NCI-H774 (cell line): ENCODE measurements at regions not wholly inside any gene's neighbourhood (a gene's known extent, or its start where the extent isn't known, plus 50 kb on each side); places are given as distances from the start of the nearest gene placed in this dataset.
"Not testable (repeated sequence)": the region's sequence is repeated elsewhere in the genome, so short reads cannot be mapped to it uniquely, and the experiment has no call there.

Experiments
- DNase-seq: peaks from one replicate; lab custom pipeline; 2025; lab: John Stamatoyannopoulos, UW

DNA sequence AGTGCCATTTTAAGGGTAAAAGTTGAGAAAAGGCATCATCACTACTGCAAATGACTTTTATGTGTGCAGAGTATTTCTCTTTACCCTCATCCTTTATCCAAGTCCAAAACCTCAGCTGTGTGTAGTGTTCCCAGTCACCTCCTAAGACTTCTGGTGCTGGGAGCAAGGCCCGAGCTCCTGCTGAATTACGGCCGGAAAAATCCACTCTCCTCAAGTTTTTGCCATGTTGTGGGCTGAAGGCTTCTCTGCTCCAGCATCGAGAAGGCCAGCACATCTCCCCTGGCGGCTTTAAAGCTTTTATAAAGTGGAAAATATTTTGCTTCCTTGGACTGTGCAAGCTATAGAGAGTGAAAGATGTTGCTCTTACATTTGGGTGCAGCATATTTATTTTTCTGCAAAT is 153.2 kb upstream of the THBS2 start:
- DNase-seq: no peak

GRCh38 chr6:169406034-169406433 is 152.4 kb upstream of the THBS2 start:
- no peak for DNase-seq

DNA sequence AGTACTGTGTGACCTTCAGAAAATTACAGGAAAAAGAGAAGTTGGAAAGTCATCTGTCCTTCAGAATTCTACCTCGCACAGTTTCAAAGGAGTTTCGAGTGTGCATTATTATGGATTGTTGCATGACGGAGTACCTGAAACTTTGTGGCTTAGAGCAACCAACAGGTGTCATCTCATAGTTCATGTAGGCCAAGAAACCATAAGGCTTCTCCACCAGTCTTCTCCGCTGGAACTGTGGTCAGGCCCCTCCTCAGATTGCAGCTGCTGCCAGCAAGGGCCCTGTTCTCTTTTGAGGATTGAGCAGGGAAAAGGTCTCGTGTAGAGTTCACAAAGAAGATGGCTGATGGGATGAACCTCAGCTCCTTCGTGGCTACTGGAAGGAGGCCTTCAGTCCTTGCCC is 151.2 kb upstream of the THBS2 start:
- DNase-seq: no peak

DNA sequence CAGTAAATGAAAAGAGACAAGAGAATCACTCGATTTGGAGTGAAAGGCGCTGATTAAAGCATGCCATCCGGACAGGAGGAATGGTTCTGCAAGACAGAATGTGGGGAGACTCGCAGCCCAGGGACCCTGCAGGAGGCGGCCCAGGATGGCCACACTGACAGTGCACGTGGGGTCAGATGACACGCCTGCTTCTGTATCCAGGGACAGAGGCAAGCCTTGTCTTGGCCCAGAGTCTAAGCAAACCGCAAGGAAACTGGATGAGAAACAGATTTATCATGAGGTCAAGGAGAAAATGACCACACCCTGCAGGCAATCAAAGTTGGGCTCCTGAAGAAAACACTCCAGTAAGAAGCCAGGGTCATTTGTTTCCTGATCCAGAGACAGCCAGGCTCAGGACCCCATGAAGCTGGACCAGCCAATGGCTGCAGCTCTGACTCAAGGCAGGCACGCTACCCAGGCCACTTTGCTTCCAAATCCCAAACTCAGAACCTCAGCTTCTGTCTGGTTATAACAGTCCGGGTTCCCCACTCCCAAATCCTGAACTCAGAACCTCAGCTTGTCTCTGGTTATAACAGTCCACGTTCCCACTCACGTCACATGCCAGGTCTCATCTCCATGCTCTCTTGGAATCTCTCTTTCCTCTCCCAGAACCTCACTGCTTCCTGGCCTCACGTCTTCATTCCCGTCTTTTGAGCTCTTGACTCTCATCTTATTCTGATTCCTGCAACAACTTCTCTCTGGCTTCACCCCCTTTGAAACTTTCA is 144.9 kb upstream of the THBS2 start:
- DNase-seq: no peak

- DNase-seq: no peak
Measured at GRCh38 chr6:169397684-169398083, 144.0 kb upstream of the THBS2 start.

DNA sequence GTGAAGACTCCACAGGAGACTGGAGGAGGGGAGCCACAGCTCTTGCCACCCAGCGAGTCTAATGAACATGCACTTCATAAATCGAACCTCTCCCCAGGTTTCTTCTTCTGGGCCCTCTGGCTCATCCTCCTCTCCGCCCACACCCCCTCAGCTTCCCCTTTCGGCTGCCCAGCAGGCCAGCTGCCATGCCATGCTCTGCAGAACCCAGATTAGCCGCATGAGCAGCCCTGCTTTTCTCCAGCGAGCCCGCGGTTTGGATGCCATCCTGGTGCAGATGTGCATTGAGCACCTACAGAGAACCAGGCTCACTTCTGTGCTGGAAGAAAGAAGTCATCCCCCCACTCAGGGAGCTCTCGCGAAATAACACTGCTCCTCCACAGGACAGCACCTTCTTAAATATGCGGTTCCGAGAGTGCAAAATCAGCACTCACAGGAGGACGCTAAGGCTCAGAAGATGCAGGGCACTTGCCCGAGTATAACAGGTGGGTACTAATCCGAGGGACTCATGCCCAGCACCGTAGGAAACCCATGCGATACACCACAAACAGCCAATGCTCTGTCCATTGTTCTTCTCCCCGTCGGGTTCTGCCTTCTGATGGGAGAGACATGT is 143.0 kb upstream of the THBS2 start:
- DNase-seq: no peak

- not testable (repeated sequence) for DNase-seq
Measured at GRCh38 chr6:169396009-169396539, 142.4 kb upstream of the THBS2 start.

- DNase-seq: no peak
Measured at GRCh38 chr6:169395080-169395805, 141.6 kb upstream of the THBS2 start.

DNA sequence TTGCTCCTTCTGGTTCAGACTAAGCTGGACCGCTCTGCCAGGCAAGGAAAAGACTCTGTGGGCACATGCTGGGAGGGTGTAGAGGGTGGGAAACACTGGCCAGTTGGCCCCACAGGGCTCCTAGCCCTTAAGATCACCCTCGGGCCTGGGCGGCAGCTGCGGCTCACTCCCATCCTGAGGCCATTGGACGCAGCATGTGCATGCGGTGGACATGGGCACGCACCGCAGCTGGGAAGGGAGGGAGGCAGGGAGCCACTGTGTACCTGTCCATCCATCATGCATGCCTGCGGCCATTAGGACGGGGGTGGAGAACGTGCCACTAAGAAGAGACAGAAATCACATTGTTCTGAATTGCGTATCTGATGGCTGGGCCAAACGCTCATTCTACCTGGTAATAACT is 140.1 kb upstream of the THBS2 start:
- DNase-seq: no peak

GRCh38 chr6:169391473-169392071 is 137.9 kb upstream of the THBS2 start:
- DNase-seq: no peak

DNA sequence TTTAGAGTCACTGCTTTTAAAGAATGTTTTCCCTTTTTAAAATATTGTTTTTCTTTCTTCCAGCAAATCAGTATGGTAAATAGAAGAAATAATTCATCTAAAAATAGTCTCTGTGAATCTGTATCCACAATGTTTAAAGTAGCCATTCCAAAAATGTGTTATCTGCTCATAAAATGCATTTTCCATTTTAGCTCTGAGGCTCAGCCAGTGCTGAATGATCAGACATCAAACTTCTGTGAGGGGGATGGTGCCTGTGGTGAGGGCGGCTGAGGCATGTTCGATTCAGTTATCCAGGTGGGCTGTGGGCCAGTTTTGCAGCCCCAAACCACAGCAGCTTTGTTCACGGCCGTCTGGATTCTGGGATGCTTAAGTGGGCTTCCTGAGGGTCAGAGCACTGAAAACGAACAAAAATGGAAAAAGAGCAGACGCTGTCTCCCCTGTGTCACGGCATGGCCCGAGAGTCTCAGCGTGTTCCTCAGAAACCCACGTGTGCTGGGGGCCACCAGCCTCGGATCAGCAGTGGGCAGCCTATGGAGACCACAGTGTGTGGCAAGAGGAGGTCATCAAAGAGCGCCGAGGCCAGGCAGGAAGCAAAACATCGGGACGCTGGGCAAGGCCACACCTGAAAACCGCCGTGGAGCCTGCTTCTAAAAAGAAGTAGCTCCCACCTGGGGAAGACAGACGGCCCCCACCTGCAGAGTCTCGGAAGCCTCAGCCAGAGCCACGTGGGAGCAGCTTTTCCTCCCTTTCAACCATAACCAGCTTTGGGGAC is 134.9 kb upstream of the THBS2 start:
- DNase-seq: no peak

DNA sequence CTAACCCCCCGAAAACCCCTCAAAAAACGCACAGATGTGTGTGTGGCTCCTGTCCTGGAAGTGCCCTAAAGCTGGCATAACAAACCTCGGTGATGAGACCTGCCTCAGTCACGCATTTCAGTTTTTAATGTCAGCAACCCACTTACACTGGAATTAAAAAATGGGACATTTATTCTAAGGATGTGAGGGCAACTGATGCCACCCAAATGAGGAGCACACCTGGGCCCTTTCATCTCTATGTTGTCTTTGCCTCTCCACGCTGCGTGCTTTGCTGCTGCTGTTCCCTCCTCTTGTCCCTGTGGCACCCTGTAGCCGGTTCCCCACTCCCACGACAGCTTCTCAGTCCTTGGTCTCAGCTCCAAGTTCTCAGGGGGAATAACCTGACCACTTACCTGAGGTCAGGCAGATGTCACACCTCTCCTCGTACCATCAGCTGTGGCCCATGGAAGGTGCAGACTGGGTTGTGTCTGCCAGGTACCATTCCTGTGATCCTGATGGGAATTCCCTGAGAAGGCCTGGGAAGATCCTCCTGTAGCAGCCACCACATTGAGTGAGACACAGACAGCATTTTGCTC is 134.2 kb upstream of the THBS2 start:
- DNase-seq: no peak

DNA sequence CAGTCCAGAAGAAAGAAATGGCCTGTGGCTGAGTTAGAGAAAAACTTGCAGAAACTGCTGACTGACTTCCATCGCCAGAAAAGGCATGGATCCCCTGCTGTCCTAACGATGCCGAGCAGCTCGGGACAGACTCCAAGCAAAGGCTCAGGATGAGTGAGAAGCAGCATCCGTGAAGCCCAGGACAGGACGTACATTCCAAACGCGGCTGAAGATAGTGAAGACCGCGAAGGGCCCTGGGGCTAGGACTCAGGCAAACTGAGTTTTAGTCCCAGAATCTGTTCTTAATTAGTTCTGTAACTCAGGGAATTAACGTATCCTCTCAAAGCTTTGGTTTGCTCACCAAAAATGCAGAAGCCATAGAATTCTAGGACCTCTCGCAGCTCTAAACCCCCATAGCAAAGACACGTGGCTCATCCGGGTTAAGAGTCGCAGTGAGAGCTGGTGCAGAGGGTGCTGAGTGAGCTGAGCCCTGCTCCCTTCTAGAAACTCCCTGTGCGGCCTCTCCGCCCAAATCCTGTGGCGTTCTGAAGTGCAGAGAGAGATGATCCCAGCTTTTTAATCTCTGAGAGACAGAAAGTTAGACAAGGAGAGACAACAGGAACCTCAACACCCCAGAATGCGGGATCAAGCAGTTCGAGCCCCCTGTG is 132.9 kb upstream of the THBS2 start:
- no peak for DNase-seq

DNA sequence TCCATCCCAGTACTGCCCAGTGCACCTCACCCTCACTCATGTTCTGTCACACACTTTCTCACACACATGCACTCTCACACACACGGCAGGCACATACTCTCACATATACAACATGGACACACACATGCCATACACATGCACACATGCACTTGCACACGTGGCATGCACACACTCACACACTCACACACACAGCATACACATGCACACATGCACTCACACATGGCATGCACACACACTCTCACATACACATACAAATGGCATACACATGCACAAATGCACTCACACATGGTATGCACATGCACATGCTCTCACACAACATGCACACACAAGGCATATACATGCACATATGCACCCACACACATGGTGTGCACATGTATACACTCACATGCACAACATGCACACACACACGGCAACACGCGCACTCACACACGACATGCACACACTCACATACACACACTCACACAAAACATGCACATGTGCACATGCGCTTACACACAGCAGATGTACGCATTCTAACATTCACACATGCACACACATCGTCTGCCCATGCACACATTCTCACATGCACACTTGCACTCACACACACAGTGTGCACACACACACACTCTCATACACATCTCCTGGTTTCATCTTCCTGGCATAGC is 131.7 kb upstream of the THBS2 start:
- no peak for DNase-seq

- no peak for DNase-seq
Measured at GRCh38 chr6:169384291-169384690, 130.6 kb upstream of the THBS2 start.

GRCh38 chr6:169383265-169383664 is 129.6 kb upstream of the THBS2 start:
- no peak for DNase-seq

DNA sequence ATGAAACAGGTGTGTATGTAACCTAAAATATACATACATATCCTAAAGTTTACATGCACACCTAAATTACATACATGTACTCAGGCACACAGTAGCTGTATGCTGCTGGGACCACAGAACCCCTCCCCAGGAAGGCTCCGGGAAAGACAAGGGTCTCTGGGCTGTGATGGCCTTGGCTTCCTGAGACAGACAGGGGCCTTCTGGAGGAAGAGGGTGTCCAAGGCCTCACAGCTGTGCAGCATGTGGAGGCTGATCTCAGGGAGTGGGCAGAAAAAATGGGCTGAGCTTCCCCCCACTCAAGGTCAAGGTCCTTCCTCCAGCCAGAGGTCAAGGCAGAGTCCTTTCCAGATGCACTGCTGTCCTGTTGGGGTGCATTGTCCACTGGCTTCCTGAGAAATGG is 129.1 kb upstream of the THBS2 start:
- DNase-seq: no peak

DNA sequence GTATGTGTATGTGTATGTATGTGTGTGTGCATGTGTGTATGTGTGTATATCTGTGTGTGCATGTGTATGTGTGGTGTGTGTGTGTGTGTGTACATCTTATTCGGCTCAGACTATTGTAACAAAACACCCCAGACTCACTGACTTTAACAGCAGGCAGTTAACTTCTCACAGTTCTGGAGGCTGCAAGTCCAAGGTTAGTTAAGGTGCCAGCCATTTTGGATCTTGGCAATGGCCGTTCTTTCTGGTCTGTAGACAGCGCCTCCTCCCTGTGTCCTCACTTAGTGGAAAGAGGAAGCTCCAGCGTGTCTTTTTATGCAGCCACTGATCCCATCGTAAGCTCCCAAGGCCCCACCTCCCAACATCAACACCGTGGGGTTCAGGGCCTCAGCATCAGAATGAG is 128.3 kb upstream of the THBS2 start:
- DNase-seq: no peak

DNA sequence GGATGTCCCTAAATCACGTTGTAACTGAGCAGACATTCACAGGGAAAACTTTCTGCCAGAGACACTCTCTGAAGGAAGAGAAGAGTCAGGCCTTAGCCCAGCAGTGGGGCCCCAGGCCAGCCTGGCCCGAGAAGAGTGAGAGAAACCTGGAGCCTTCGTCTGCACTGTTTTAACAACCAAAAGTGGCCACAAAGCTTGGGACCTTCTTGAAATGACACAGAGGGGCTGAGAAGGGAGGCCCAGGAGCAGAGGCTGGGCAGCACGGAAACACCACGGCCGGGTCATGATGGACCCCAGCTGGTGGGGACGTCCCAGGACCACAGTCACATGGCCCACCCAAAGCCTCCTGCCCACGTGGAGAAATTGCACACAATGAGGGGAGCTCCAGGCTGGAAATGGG is 126.8 kb upstream of the THBS2 start:
- no peak for DNase-seq

- no peak for DNase-seq
Measured at GRCh38 chr6:169379495-169380070, 125.9 kb upstream of the THBS2 start.
